SKM-1 treated with dmso at 0.1 percent for 144 hours (cell line): ENCODE measurements at regions not wholly inside any gene's neighbourhood (a gene's known extent, or its start where the extent isn't known, plus 50 kb on each side); places are given as distances from the start of the nearest gene placed in this dataset.
"Not testable (repeated sequence)": the region's sequence is repeated elsewhere in the genome, so short reads cannot be mapped to it uniquely, and the experiment has no call there.

Experiments used
- DNase-seq: peaks from one replicate; lab custom pipeline; 2025; ENCODE audit not compliant: unreplicated experiment; lab: John Stamatoyannopoulos, UW

GRCh38 chr12:126910570-126910969 is 1356.4 kb upstream of the TMEM132C start:
- no peak for DNase-seq

- no peak for DNase-seq
Measured at GRCh38 chr12:126912111-126912510, 1354.9 kb upstream of the TMEM132C start.

- DNase-seq = no peak
Measured at GRCh38 chr12:126914170-126914793, 1352.7 kb upstream of the TMEM132C start.

GRCh38 chr12:126915309-126915708 is 1351.7 kb upstream of the TMEM132C start:
- DNase-seq = no peak

GRCh38 chr12:126926023-126926594 is 1340.9 kb upstream of the TMEM132C start:
- no peak for DNase-seq

GRCh38 chr12:126930234-126930633 is 1336.7 kb upstream of the TMEM132C start:
- no peak for DNase-seq

- DNase-seq = no peak
Measured at GRCh38 chr12:126932156-126932555, 1334.8 kb upstream of the TMEM132C start.

GRCh38 chr12:126935435-126935834 is 1331.5 kb upstream of the TMEM132C start:
- no peak for DNase-seq

- DNase-seq = no peak
Measured at GRCh38 chr12:126936181-126936851, 1330.7 kb upstream of the TMEM132C start.

GRCh38 chr12:126937431-126937830 is 1329.5 kb upstream of the TMEM132C start:
- DNase-seq = no peak

GRCh38 chr12:126944684-126945083 is 1322.3 kb upstream of the TMEM132C start:
- no peak for DNase-seq

- not testable (repeated sequence) for DNase-seq
Measured at GRCh38 chr12:126946958-126947357, 1320.0 kb upstream of the TMEM132C start.

GRCh38 chr12:126949558-126949957 is 1317.4 kb upstream of the TMEM132C start:
- no peak for DNase-seq

GRCh38 chr12:126950266-126950665 is 1316.7 kb upstream of the TMEM132C start:
- DNase-seq = no peak

GRCh38 chr12:126952096-126953007 is 1314.6 kb upstream of the TMEM132C start:
- DNase-seq = no peak

GRCh38 chr12:126953365-126953889 is 1313.5 kb upstream of the TMEM132C start:
- DNase-seq = no peak

- DNase-seq = no peak
Measured at GRCh38 chr12:126960221-126960620, 1306.7 kb upstream of the TMEM132C start.

- DNase-seq = no peak
Measured at GRCh38 chr12:126960709-126961108, 1306.3 kb upstream of the TMEM132C start.

- no peak for DNase-seq
Measured at GRCh38 chr12:126963825-126964224, 1303.1 kb upstream of the TMEM132C start.

GRCh38 chr12:126966498-126966897 is 1300.5 kb upstream of the TMEM132C start:
- DNase-seq = no peak

- no peak for DNase-seq
Measured at GRCh38 chr12:126967152-126967551, 1299.8 kb upstream of the TMEM132C start.
